WERI-Rb-1 (cell line): ENCODE measurements at regions not wholly inside any gene's neighbourhood (a gene's known extent, or its start where the extent isn't known, plus 50 kb on each side); places are given as distances from the start of the nearest gene placed in this dataset.

Source experiments
- DNase-seq: peaks from one replicate; pipeline ENCODE4 v3.0.0-alpha.2; 2020
- H3K27ac ChIP-seq: fragments of 250-450 bp; sonication (Bioruptor Pico); 2 replicates; pipeline ENCODE4 v1.5.1; 2020; ENCODE audit warnings: mild to moderate bottlenecking, moderate library complexity
- H3K27me3 ChIP-seq: fragments of 250-450 bp; sonication (Bioruptor Pico); 2 replicates; pipeline ENCODE4 v1.5.1; 2021; ENCODE audit warnings: mild to moderate bottlenecking, low read depth, moderate library complexity; ENCODE audit not compliant: insufficient read depth, severe bottlenecking
- H3K36me3 ChIP-seq: fragments of 250-450 bp; sonication (Bioruptor Pico); 2 replicates; pipeline ENCODE4 v1.5.1; 2020; ENCODE audit warnings: mild to moderate bottlenecking, moderate library complexity
- H3K4me3 ChIP-seq: 2 replicates; pipeline ENCODE4 v1.5.1; 2011; ENCODE audit warnings: low read depth, mild to moderate bottlenecking, control low read depth, low read length
- H3K9me3 ChIP-seq: fragments of 250-450 bp; sonication (Bioruptor Pico); 2 replicates; pipeline ENCODE4 v1.5.1; 2021; ENCODE audit warnings: mild to moderate bottlenecking, moderate library complexity; ENCODE audit not compliant: severe bottlenecking
- CTCF ChIP-seq: IDR thresholded peaks from 2 replicates; pipeline ENCODE4 v1.5.1; 2011; ENCODE audit warnings: low read depth, mild to moderate bottlenecking, control low read depth, inconsistent platforms, low read length

- H3K27ac ChIP-seq = no peak overlapping the region
- H3K4me3 ChIP-seq = no peak overlapping the region
- DNase-seq = no peak
- H3K36me3 ChIP-seq = no peaks in the 10 kb centered on the region
- H3K27me3 ChIP-seq = no peaks in the 10 kb centered on the region
- no peaks in the 10 kb centered on the region for H3K9me3 ChIP-seq
- TF ChIP-seq CTCF = no peak
Observed at GRCh38 chr10:30782157-30782536, 152.6 kb upstream of the LYZL2 start.

GRCh38 chr10:30781670-30782121 is 152.1 kb upstream of the LYZL2 start:
- no peak for TF ChIP-seq CTCF
- no peaks in the 10 kb centered on the region for H3K36me3 ChIP-seq
- DNase-seq = no peak
- H3K27me3 ChIP-seq = no peaks in the 10 kb centered on the region
- H3K9me3 ChIP-seq = no peaks in the 10 kb centered on the region
- H3K4me3 ChIP-seq = no peak overlapping the region
- H3K27ac ChIP-seq = no peak overlapping the region

GRCh38 chr10:30778769-30779168 is 149.2 kb upstream of the LYZL2 start:
- no peak for DNase-seq
- no peak overlapping the region for H3K4me3 ChIP-seq
- H3K36me3 ChIP-seq = no peaks in the 10 kb centered on the region
- no peak overlapping the region for H3K27ac ChIP-seq
- H3K9me3 ChIP-seq = no peaks in the 10 kb centered on the region
- H3K27me3 ChIP-seq = no peaks in the 10 kb centered on the region
- no peak for TF ChIP-seq CTCF

- H3K9me3 ChIP-seq = no peaks in the 10 kb centered on the region
- DNase-seq = no peak
- no peak overlapping the region for H3K4me3 ChIP-seq
- H3K27ac ChIP-seq = no peak overlapping the region
- no peaks in the 10 kb centered on the region for H3K36me3 ChIP-seq
- TF ChIP-seq CTCF = no peak
- no peaks in the 10 kb centered on the region for H3K27me3 ChIP-seq
Observed at GRCh38 chr10:30775779-30776591, 146.4 kb upstream of the LYZL2 start.

GRCh38 chr10:30774261-30774660 is 144.7 kb upstream of the LYZL2 start:
- H3K27ac ChIP-seq = no peak overlapping the region
- no peaks in the 10 kb centered on the region for H3K27me3 ChIP-seq
- no peak overlapping the region for H3K4me3 ChIP-seq
- TF ChIP-seq CTCF = no peak
- no peaks in the 10 kb centered on the region for H3K36me3 ChIP-seq
- H3K9me3 ChIP-seq = no peaks in the 10 kb centered on the region
- DNase-seq = no peak

- Histone ChIP-seq H3K27ac (no peak overlapping the region), H3K27me3 (no peaks in the 10 kb centered on the region), H3K36me3 (no peaks in the 10 kb centered on the region), H3K4me3 (no peak overlapping the region), H3K9me3 (no peaks in the 10 kb centered on the region)
- TF ChIP-seq CTCF = no peak
- DNase-seq = no peak
Observed at GRCh38 chr10:30773501-30773900, 143.9 kb upstream of the LYZL2 start.
